ENCODE measurements at regions not wholly inside any gene's neighbourhood (a gene's known extent, or its start where the extent isn't known, plus 50 kb on each side); places are given as distances from the start of the nearest gene placed in this dataset.

- DNase-seq = no peak
Measured at GRCh38 chr2:145650226-145650625, 1130.3 kb upstream of the ZEB2 start.

GRCh38 chr2:145649061-145649460 lies 1129.1 kb upstream of the ZEB2 start:
- DNase-seq = no peak

GRCh38 chr2:145644820-145645302 lies 1124.9 kb upstream of the ZEB2 start:
- no peak for DNase-seq

GRCh38 chr2:145638675-145639074 lies 1118.8 kb upstream of the ZEB2 start:
- no peak for DNase-seq

- DNase-seq = no peak
Measured at GRCh38 chr2:145635706-145636427, 1115.9 kb upstream of the ZEB2 start.

- no peak for DNase-seq
Measured at GRCh38 chr2:145631561-145631960, 1111.6 kb upstream of the ZEB2 start.

- no peak for DNase-seq
Measured at GRCh38 chr2:145626301-145626700, 1106.4 kb upstream of the ZEB2 start.

GRCh38 chr2:145625111-145625510 lies 1105.2 kb upstream of the ZEB2 start:
- no peak for DNase-seq

GRCh38 chr2:145623136-145623535 lies 1103.2 kb upstream of the ZEB2 start:
- no peak for DNase-seq

- DNase-seq = no peak
Measured at GRCh38 chr2:145622285-145622684, 1102.4 kb upstream of the ZEB2 start.

- DNase-seq = no peak
Measured at GRCh38 chr2:145617906-145618305, 1098.0 kb upstream of the ZEB2 start.

- DNase-seq = no peak
Measured at GRCh38 chr2:145617420-145617819, 1097.5 kb upstream of the ZEB2 start.

GRCh38 chr2:145615626-145616025 lies 1095.7 kb upstream of the ZEB2 start:
- DNase-seq = no peak

- no peak for DNase-seq
Measured at GRCh38 chr2:145609951-145610350, 1090.0 kb upstream of the ZEB2 start.

GRCh38 chr2:145601361-145601925 lies 1081.5 kb upstream of the ZEB2 start:
- no peak for DNase-seq

GRCh38 chr2:145600811-145601210 lies 1080.9 kb upstream of the ZEB2 start:
- DNase-seq = no peak

- no peak for DNase-seq
Measured at GRCh38 chr2:145599756-145600155, 1079.8 kb upstream of the ZEB2 start.

- DNase-seq = no peak
Measured at GRCh38 chr2:145598434-145598833, 1078.5 kb upstream of the ZEB2 start.

GRCh38 chr2:145597809-145598208 lies 1077.9 kb upstream of the ZEB2 start:
- no peak for DNase-seq

GRCh38 chr2:145597006-145597405 lies 1077.1 kb upstream of the ZEB2 start:
- no peak for DNase-seq

GRCh38 chr2:145596416-145596815 lies 1076.5 kb upstream of the ZEB2 start:
- DNase-seq = no peak

- no peak for DNase-seq
Measured at GRCh38 chr2:145595296-145595695, 1075.4 kb upstream of the ZEB2 start.

- peak in 1 of 2 experiments; percentile 14 for DNase-seq
Measured at GRCh38 chr2:145593991-145594614, 1074.2 kb upstream of the ZEB2 start.

- DNase-seq = no peak
Measured at GRCh38 chr2:145593280-145593679, 1073.4 kb upstream of the ZEB2 start.
